Stromal cell of bone marrow (primary cell): ENCODE measurements at regions not wholly inside any gene's neighbourhood (a gene's known extent, or its start where the extent isn't known, plus 50 kb on each side); places are given as distances from the start of the nearest gene placed in this dataset.
"Not testable (repeated sequence)": the region's sequence is repeated elsewhere in the genome, so short reads cannot be mapped to it uniquely, and the experiment has no call there.

Experiments used
- DNase-seq: peaks from one replicate; pipeline ENCODE4 v3.0.0-alpha.2; 2012; ENCODE audit warnings: low read depth

- DNase-seq: no peak
Measured at GRCh38 chr9:82052081-82052480, 63.5 kb downstream of the SPATA31D1 start.

- DNase-seq: no peak
Measured at GRCh38 chr9:82054264-82055015, 65.9 kb downstream of the SPATA31D1 start.

- no peak for DNase-seq
Measured at GRCh38 chr9:82057805-82058204, 69.2 kb downstream of the SPATA31D1 start.

GRCh38 chr9:82061801-82062200 is 73.2 kb downstream of the SPATA31D1 start:
- DNase-seq: not testable (repeated sequence)

GRCh38 chr9:82062245-82062644 is 73.7 kb downstream of the SPATA31D1 start:
- DNase-seq: no peak

GRCh38 chr9:82073551-82074543 is 85.3 kb downstream of the SPATA31D1 start:
- DNase-seq: no peak

GRCh38 chr9:82080265-82080664 is 91.7 kb downstream of the SPATA31D1 start:
- no peak for DNase-seq

GRCh38 chr9:82081496-82081895 is 92.9 kb downstream of the SPATA31D1 start:
- DNase-seq: no peak

- no peak for DNase-seq
Measured at GRCh38 chr9:82082563-82082962, 94.0 kb downstream of the SPATA31D1 start.

- DNase-seq: no peak
Measured at GRCh38 chr9:82088591-82088990, 100.0 kb downstream of the SPATA31D1 start.

- no peak for DNase-seq
Measured at GRCh38 chr9:82090046-82090445, 101.5 kb downstream of the SPATA31D1 start.

GRCh38 chr9:82091100-82091499 is 102.5 kb downstream of the SPATA31D1 start:
- DNase-seq: no peak

GRCh38 chr9:82091610-82092009 is 103.0 kb downstream of the SPATA31D1 start:
- no peak for DNase-seq

- no peak for DNase-seq
Measured at GRCh38 chr9:82101475-82101874, 112.9 kb downstream of the SPATA31D1 start.

GRCh38 chr9:82104252-82104651 is 115.7 kb downstream of the SPATA31D1 start:
- no peak for DNase-seq

- no peak for DNase-seq
Measured at GRCh38 chr9:82105729-82106128, 117.2 kb downstream of the SPATA31D1 start.

- DNase-seq: no peak
Measured at GRCh38 chr9:82106536-82106935, 118.0 kb downstream of the SPATA31D1 start.

- no peak for DNase-seq
Measured at GRCh38 chr9:82108474-82108873, 119.9 kb downstream of the SPATA31D1 start.

- no peak for DNase-seq
Measured at GRCh38 chr9:82108941-82109340, 120.4 kb downstream of the SPATA31D1 start.

GRCh38 chr9:82109626-82110025 is 121.1 kb downstream of the SPATA31D1 start:
- DNase-seq: no peak

GRCh38 chr9:82110881-82111280 is 122.3 kb downstream of the SPATA31D1 start:
- no peak for DNase-seq

- no peak for DNase-seq
Measured at GRCh38 chr9:82115331-82115730, 126.8 kb downstream of the SPATA31D1 start.

GRCh38 chr9:82115900-82116299 is 127.3 kb downstream of the SPATA31D1 start:
- no peak for DNase-seq
